Type B pancreatic cell (in vitro differentiated cells): ENCODE measurements at regions not wholly inside any gene's neighbourhood (a gene's known extent, or its start where the extent isn't known, plus 50 kb on each side); places are given as distances from the start of the nearest gene placed in this dataset.

ENCODE experiments used
- DNase-seq: peaks from one replicate; pipeline ENCODE4 v3.0.0; 2021; ENCODE audit warnings: mixed read lengths; ENCODE audit not compliant: unreplicated experiment; ENCODE audit errors: extremely low spot score
- H3K27ac Mint-ChIP-seq: 2 replicates; pipeline ENCODE4 v1.8.0; 2021; ENCODE audit warnings: mild to moderate bottlenecking, mixed read lengths
- H3K27me3 Mint-ChIP-seq: 2 replicates; pipeline ENCODE4 v1.8.0; 2021; ENCODE audit warnings: mixed read lengths
- H3K36me3 Mint-ChIP-seq: 2 replicates; pipeline ENCODE4 v1.8.0; 2021; ENCODE audit warnings: mixed read lengths
- H3K4me1 Mint-ChIP-seq: one replicate; pipeline ENCODE4 v1.8.0; 2021; ENCODE audit warnings: mixed read lengths; ENCODE audit not compliant: unreplicated experiment
- H3K4me3 Mint-ChIP-seq: 2 replicates; pipeline ENCODE4 v1.8.0; 2021; ENCODE audit warnings: mild to moderate bottlenecking, mixed read lengths
- H3K9me3 Mint-ChIP-seq: 2 replicates; pipeline ENCODE4 v1.8.0; 2021; ENCODE audit warnings: mixed read lengths
- TF ChIP-seq, protein P1 (sequence below): fragments of 200-600 bp; sonication (generic); conservative IDR thresholded peaks from 2 replicates; pipeline ENCODE4 v1.5.0; 2021; ENCODE audit warnings: antibody characterized with exemption, mild to moderate bottlenecking

GRCh38 chr9:17864951-17865350, 286.1 kb downstream of the SH3GL2 start:
- no peak overlapping the region for H3K4me3 Mint-ChIP-seq
- no peak for DNase-seq
- TF ChIP-seq, protein P1, sequence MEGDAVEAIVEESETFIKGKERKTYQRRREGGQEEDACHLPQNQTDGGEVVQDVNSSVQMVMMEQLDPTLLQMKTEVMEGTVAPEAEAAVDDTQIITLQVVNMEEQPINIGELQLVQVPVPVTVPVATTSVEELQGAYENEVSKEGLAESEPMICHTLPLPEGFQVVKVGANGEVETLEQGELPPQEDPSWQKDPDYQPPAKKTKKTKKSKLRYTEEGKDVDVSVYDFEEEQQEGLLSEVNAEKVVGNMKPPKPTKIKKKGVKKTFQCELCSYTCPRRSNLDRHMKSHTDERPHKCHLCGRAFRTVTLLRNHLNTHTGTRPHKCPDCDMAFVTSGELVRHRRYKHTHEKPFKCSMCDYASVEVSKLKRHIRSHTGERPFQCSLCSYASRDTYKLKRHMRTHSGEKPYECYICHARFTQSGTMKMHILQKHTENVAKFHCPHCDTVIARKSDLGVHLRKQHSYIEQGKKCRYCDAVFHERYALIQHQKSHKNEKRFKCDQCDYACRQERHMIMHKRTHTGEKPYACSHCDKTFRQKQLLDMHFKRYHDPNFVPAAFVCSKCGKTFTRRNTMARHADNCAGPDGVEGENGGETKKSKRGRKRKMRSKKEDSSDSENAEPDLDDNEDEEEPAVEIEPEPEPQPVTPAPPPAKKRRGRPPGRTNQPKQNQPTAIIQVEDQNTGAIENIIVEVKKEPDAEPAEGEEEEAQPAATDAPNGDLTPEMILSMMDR, result no peak
- H3K4me1 Mint-ChIP-seq, result peaks cover 1% of the 10 kb centered on the region
- peaks cover 7% of the 10 kb centered on the region for H3K27me3 Mint-ChIP-seq
- H3K27ac Mint-ChIP-seq, result no peak overlapping the region
- H3K9me3 Mint-ChIP-seq, result peaks cover 4% of the 10 kb centered on the region
- no peaks in the 10 kb centered on the region for H3K36me3 Mint-ChIP-seq

DNA sequence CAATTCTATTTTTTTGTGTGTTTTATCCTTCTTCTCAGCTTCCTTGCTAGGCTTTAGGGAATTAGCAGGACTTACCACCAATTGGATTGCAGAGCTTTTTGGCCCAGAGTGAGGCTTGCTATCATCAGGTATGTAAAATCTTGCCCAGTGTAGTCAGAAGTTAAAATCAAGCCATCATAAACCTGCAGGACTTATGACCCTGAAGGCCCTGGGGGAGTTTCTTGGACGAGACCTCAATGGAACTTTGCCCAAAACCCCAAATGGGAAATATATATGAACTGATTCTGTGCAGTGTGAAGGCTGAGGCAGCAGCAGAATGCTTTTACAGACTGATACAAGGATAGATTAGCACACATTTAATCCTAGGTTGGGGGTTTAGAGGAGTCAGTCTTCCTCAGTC, 287.0 kb downstream of the SH3GL2 start:
- TF ChIP-seq, protein P1, result no peak
- no peak overlapping the region for H3K4me3 Mint-ChIP-seq
- H3K27ac Mint-ChIP-seq, result no peak overlapping the region
- H3K4me1 Mint-ChIP-seq, result no peaks in the 10 kb centered on the region
- DNase-seq, result no peak
- H3K36me3 Mint-ChIP-seq, result no peaks in the 10 kb centered on the region
- peaks cover 7% of the 10 kb centered on the region for H3K27me3 Mint-ChIP-seq
- H3K9me3 Mint-ChIP-seq, result peaks cover 4% of the 10 kb centered on the region

DNA sequence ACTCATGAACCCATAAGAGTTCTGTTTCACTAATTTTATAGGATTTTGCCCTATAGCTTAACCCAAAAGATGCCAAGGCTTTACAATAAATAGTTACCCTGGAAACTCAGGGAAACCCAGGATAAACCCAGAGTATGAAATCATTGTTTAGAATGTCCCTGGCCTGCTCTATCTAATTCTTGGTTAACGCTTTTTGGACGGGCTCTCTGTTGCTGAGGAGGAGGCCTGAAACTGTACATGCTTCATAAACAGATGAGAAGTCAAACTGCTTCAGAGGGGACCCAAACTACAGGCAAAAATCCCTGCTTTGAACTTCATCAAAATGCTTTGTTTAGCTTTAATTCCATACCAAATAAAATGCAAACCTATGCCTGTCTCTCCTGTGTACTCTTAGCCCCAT, 291.9 kb downstream of the SH3GL2 start:
- no peak for DNase-seq
- TF ChIP-seq, protein P1, result no peak
- no peak overlapping the region for H3K4me3 Mint-ChIP-seq
- peaks cover 2% of the 10 kb centered on the region for H3K27me3 Mint-ChIP-seq
- no peak overlapping the region for H3K27ac Mint-ChIP-seq
- peaks cover 3% of the 10 kb centered on the region for H3K4me1 Mint-ChIP-seq
- H3K9me3 Mint-ChIP-seq, result peaks cover 8% of the 10 kb centered on the region
- H3K36me3 Mint-ChIP-seq, result no peaks in the 10 kb centered on the region

DNA sequence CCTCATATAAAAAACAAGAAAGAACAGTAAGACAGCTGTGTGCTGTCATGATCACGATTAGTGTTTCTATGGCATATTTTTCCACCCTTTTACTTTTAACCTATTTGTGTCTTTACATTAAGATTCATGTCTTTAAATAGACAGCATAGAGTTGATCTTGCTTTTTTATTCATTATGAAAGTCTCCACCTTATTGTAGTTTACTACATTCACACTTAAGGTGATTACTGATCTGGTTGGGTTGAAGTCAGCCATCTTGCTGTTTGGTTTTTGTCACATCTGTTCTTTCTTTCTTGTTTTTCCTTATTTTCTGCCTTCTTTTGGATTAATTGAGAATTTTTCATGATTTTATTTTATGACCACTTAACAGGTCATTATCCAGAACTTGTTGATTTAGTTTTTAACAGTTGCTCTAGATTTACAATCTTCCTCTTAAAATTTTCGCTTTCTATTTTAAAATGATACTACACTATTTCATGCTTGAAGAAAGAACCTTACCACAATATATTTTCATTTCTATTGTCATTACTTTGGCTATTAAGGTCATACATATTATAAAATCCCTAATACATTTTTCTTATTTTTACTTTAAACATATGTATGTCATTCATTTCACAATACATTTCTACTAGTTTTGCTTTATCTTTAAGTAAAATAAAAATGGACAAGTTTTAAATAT, 292.5 kb downstream of the SH3GL2 start:
- peaks cover 2% of the 10 kb centered on the region for H3K27me3 Mint-ChIP-seq

GRCh38 chr9:17875886-17876285, 297.0 kb downstream of the SH3GL2 start:
- DNase-seq, result no peak
- no peak overlapping the region for H3K4me3 Mint-ChIP-seq
- peaks cover 8% of the 10 kb centered on the region for H3K9me3 Mint-ChIP-seq
- peaks cover 8% of the 10 kb centered on the region for H3K4me1 Mint-ChIP-seq
- peaks cover 2% of the 10 kb centered on the region for H3K27me3 Mint-ChIP-seq
- no peak overlapping the region for H3K27ac Mint-ChIP-seq
- TF ChIP-seq, protein P1, result no peak
- no peaks in the 10 kb centered on the region for H3K36me3 Mint-ChIP-seq

More for the DNA sequence above, 292.5 kb downstream of the SH3GL2 start:
- TF ChIP-seq, protein P1, result no peak
- H3K4me3 Mint-ChIP-seq, result no peak overlapping the region
- DNase-seq, result no peak
- H3K4me1 Mint-ChIP-seq, result peaks cover 8% of the 10 kb centered on the region
- peaks cover 8% of the 10 kb centered on the region for H3K9me3 Mint-ChIP-seq
- no peak overlapping the region for H3K27ac Mint-ChIP-seq
- no peaks in the 10 kb centered on the region for H3K36me3 Mint-ChIP-seq

- Mint-ChIP-seq H3K27me3 (peaks cover 2% of the 10 kb centered on the region), H3K36me3 (no peaks in the 10 kb centered on the region), H3K4me1 (peaks cover 8% of the 10 kb centered on the region), H3K4me3 (no peak overlapping the region), H3K27ac (no peak overlapping the region), H3K9me3 (peaks cover 8% of the 10 kb centered on the region)
- DNase-seq, result no peak
- TF ChIP-seq, protein P1, result no peak
Measured at GRCh38 chr9:17876687-17877086, 297.8 kb downstream of the SH3GL2 start.
